HepG2 (cell line): ENCODE measurements at regions not wholly inside any gene's neighbourhood (a gene's known extent, or its start where the extent isn't known, plus 50 kb on each side); places are given as distances from the start of the nearest gene placed in this dataset.

Source experiments
- ATAC-seq: fragments of 200-7000 bp; cut with Tn5 transposase; 3 replicates; pipeline ENCODE4 v1.9.1; 2020; ENCODE audit warnings: mild to moderate bottlenecking, moderate library complexity
- BruUV-seq: library from RNA; stranded (reverse); fragments of 400-500 nt; replicated peaks from 2 replicates; lab custom pipeline; 2021; lab: Mats Ljungman, UMichigan
- CTCF ChIA-PET: fragments of 300-600 bp; formaldehyde crosslinking; extraction: SDS; loops from one replicate; lab custom pipeline; 2021; ENCODE audit warnings: low total read pairs, inconsistent platforms, low intra/inter-chr PET ratio; lab: Yijun Ruan, JAX
- POLR2A ChIA-PET: fragments of 350-600 bp; sonication (Branson Sonifier 250); formaldehyde crosslinking; loops from one replicate; lab custom pipeline; 2020; ENCODE audit warnings: antibody characterized with exemption, inconsistent platforms; lab: Yijun Ruan, JAX
- DNase-seq: peaks from one replicate; pipeline ENCODE4 v3.0.0-alpha.2; 2015; ENCODE audit warnings: low spot score
- FAIRE-seq: peaks from 3 replicates; lab custom pipeline; 2011; peaks lifted over from hg19 to GRCh38; lab: Jason Lieb, UNC
- H2AFZ ChIP-seq: one replicate; pipeline ENCODE4 v1.6.1; 2011; ENCODE audit warnings: low read length, inconsistent platforms
- H3K27ac ChIP-seq: fragments of 300-600 bp; 3 replicates; pipeline ENCODE4 v1.8.0; 2011; ENCODE audit warnings: mixed run types, mild to moderate bottlenecking, mixed read lengths, low read length, inconsistent platforms; ENCODE audit not compliant: insufficient read depth; ENCODE audit errors: extremely low read length
- H3K27me3 ChIP-seq, 2 experiments: fragments of 200-600 bp in 1 of 2; 2 replicates in 1 of 2; 3 replicates in 1 of 2; pipeline versions ENCODE4 v1.6.0 to v1.8.0; 2011; ENCODE audit warnings: low read length in 2 of 2, mild to moderate bottlenecking in 2 of 2, moderate library complexity in 2 of 2, inconsistent platforms in 1 of 2; ENCODE audit not compliant: insufficient read depth in 2 of 2, control insufficient read depth in 1 of 2
- H3K36me3 ChIP-seq, 2 experiments: fragments of 200-600 bp in 1 of 2; replicated peaks in 1 of 2; 2 replicates in 1 of 2; 3 replicates in 1 of 2; pipeline versions ENCODE4 v1.5.1 to v1.8.0; 2011; ENCODE audit warnings: low read length in 2 of 2, inconsistent platforms in 1 of 2; ENCODE audit not compliant: insufficient read depth in 2 of 2, control insufficient read depth in 1 of 2
- H3K4me1 ChIP-seq: 2 replicates; pipeline ENCODE4 v1.5.1; 2012; ENCODE audit warnings: low read length, inconsistent platforms; ENCODE audit not compliant: insufficient read depth
- H3K4me2 ChIP-seq: 2 replicates; pipeline ENCODE4 v1.6.0; 2011; ENCODE audit warnings: low read depth, low read length, inconsistent platforms
- H3K4me3 ChIP-seq, 3 experiments: fragments of 200-600 bp in 1 of 3; sonication (generic), shearing (Covaris generic) in 1 of 3; replicated peaks in 1 of 3; 2 replicates each; pipeline ENCODE4 v1.5.1; 2011 to 2016; ENCODE audit warnings: low read length in 3 of 3, inconsistent platforms in 2 of 3, low read depth in 2 of 3, mild to moderate bottlenecking in 2 of 3, control low read depth in 1 of 3, mixed read lengths in 1 of 3; ENCODE audit not compliant: insufficient read depth in 1 of 3
- H3K79me2 ChIP-seq: one replicate; pipeline ENCODE4 v1.6.1; 2011; ENCODE audit warnings: low read length, inconsistent platforms; ENCODE audit not compliant: insufficient read depth
- H3K9ac ChIP-seq: 2 replicates; pipeline ENCODE4 v1.6.0; 2011; ENCODE audit warnings: mild to moderate bottlenecking, low read depth, low read length, inconsistent platforms; ENCODE audit not compliant: insufficient read depth
- H3K9me3 ChIP-seq: 2 replicates; pipeline ENCODE4 v1.5.1; 2012; ENCODE audit warnings: mild to moderate bottlenecking, low read length
- H4K20me1 ChIP-seq: 2 replicates; pipeline ENCODE4 v1.6.0; 2011; ENCODE audit warnings: inconsistent platforms, mild to moderate bottlenecking, low read length, moderate library complexity; ENCODE audit not compliant: insufficient read depth
- AKAP8 ChIP-seq: sonication (generic); formaldehyde crosslinking; IDR thresholded peaks from 2 replicates; pipeline ENCODE4 v1.5.1; 2020; ENCODE audit warnings: mild to moderate bottlenecking, missing genetic modification reagents
- DPF2 ChIP-seq: sonication (generic); formaldehyde crosslinking; IDR thresholded peaks from 2 replicates; pipeline ENCODE4 v1.4.0; 2020; ENCODE audit warnings: mild to moderate bottlenecking, low read depth, missing genetic modification reagents, borderline replicate concordance
- HNF1B ChIP-seq: sonication (generic); formaldehyde crosslinking; IDR thresholded peaks from 2 replicates; pipeline ENCODE4 v1.5.1; 2020; ENCODE audit warnings: mild to moderate bottlenecking, moderate library complexity, missing genetic modification reagents
- HNF4A ChIP-seq: sonication (generic); formaldehyde crosslinking; IDR thresholded peaks from 2 replicates; pipeline ENCODE4 v1.4.0; 2020; ENCODE audit warnings: missing genetic modification reagents
- JUNB ChIP-seq: sonication (generic); formaldehyde crosslinking; IDR thresholded peaks from 2 replicates; pipeline ENCODE4 v1.8.0; 2022; ENCODE audit warnings: missing genetic modification reagents, mild to moderate bottlenecking, borderline replicate concordance
- KLF13 ChIP-seq: sonication (generic); formaldehyde crosslinking; IDR thresholded peaks from 2 replicates; pipeline ENCODE4 v1.4.0; 2020; ENCODE audit warnings: mild to moderate bottlenecking, missing genetic modification reagents
- MLX ChIP-seq: IDR thresholded peaks from 2 replicates; pipeline ENCODE4 v1.6.1; 2016
- NR2F1 ChIP-seq, 2 experiments: fragments of 450-650 bp in 1 of 2; formaldehyde crosslinking in 1 of 2; IDR thresholded peaks; 2 replicates each; pipeline versions ENCODE4 v1.5.0 to v1.6.1; 2016 to 2020; ENCODE audit warnings: mild to moderate bottlenecking in 1 of 2, missing compliant biosample characterization in 1 of 2, missing genetic modification reagents in 1 of 2, moderate library complexity in 1 of 2
- RORA ChIP-seq: sonication (generic); formaldehyde crosslinking; IDR thresholded peaks from 2 replicates; pipeline ENCODE4 v1.5.0; 2020; ENCODE audit warnings: mild to moderate bottlenecking, missing genetic modification reagents, moderate library complexity
- SATB2 ChIP-seq: sonication (generic); formaldehyde crosslinking; IDR thresholded peaks from 2 replicates; pipeline ENCODE4 v1.5.0; 2020; ENCODE audit warnings: missing genetic modification reagents
- SCMH1 ChIP-seq: sonication (generic); formaldehyde crosslinking; IDR thresholded peaks from 2 replicates; pipeline ENCODE4 v1.9.0; 2021; ENCODE audit warnings: missing genetic modification reagents, mild to moderate bottlenecking, borderline replicate concordance
- TMF1 ChIP-seq: sonication (generic); formaldehyde crosslinking; IDR thresholded peaks from 2 replicates; pipeline ENCODE4 v1.8.1; 2022; ENCODE audit warnings: low read depth, missing genetic modification reagents
- ZBTB33 ChIP-seq: sonication (generic); formaldehyde crosslinking; IDR thresholded peaks from 2 replicates; pipeline ENCODE4 v1.4.0; 2020; ENCODE audit warnings: missing genetic modification reagents
- ZNF230 ChIP-seq: sonication (generic); formaldehyde crosslinking; IDR thresholded peaks from 2 replicates; pipeline ENCODE4 v1.4.0; 2020; ENCODE audit warnings: mild to moderate bottlenecking, missing genetic modification reagents
- ZNF331 ChIP-seq: sonication (generic); formaldehyde crosslinking; IDR thresholded peaks from 2 replicates; pipeline ENCODE4 v1.4.0; 2020; ENCODE audit warnings: missing genetic modification reagents
- ZNF430 ChIP-seq: sonication (generic); formaldehyde crosslinking; IDR thresholded peaks from 2 replicates; pipeline ENCODE4 v1.9.0; 2021; ENCODE audit warnings: mild to moderate bottlenecking, missing genetic modification reagents
- ZNF550 ChIP-seq: sonication (generic); formaldehyde crosslinking; IDR thresholded peaks from 2 replicates; pipeline ENCODE4 v1.4.0; 2020; ENCODE audit warnings: mild to moderate bottlenecking, missing genetic modification reagents, borderline replicate concordance
- ZNF790 ChIP-seq: sonication (generic); formaldehyde crosslinking; IDR thresholded peaks from 2 replicates; pipeline ENCODE4 v1.8.0; 2022; ENCODE audit warnings: missing genetic modification reagents, mild to moderate bottlenecking, borderline replicate concordance
- ZSCAN29 ChIP-seq: sonication (generic); formaldehyde crosslinking; conservative IDR thresholded peaks from 2 replicates; pipeline ENCODE4 v1.4.0; 2020; ENCODE audit warnings: mild to moderate bottlenecking, missing genetic modification reagents
- WGBS: methylation state at CpG from one replicate; pipeline ENCODE4 v1.1.6; 2017; ENCODE audit warnings: low lambda C conversion rate; 5-methylcytosine and 5-hydroxymethylcytosine counted together
- in situ Hi-C: cut with HindIII; loops from 2 replicates; pipeline ENCODE4 v1.10.0; 2017; ENCODE audit warnings: low pct_unique_long_range_greater_than_20kb; ENCODE audit not compliant: extremely low pct_ligation_motif_present
- intact Hi-C: fragments of 100-400 bp; cut with micrococcal nuclease; formaldehyde crosslinking; loops from one replicate; pipeline ENCODE4 v1.10.0; 2022; ENCODE audit not compliant: unreplicated experiment

GRCh38 chr13:53907891-53908290, 879.3 kb downstream of the OLFM4 start:
- H4K20me1 ChIP-seq: no peaks in the 10 kb centered on the region
- BruUV-seq: no TSS peak
- ChIA-PET POLR2A (no interaction called here), CTCF (no interaction called here)
- H3K27me3 ChIP-seq: no peaks in the 10 kb centered on the region
- no peak overlapping the region for H3K27ac ChIP-seq
- FAIRE-seq (no peak), ATAC-seq (no peak), DNase-seq (no peak)
- in situ Hi-C loops: no loop called here
- TF ChIP-seq ZNF430 (CRISPR knock-in tag) (no peak), ZNF331 (no peak), DPF2 (CRISPR knock-in tag) (no peak), ZNF550 (CRISPR knock-in tag) (no peak), SATB2 (CRISPR knock-in tag) (no peak), NR2F1 (CRISPR knock-in tag; IDR thresholded peaks at IDR 0.05) (no peak), JUNB (no peak), RORA (CRISPR knock-in tag) (no peak), HNF1B (CRISPR knock-in tag) (no peak), KLF13 (CRISPR knock-in tag) (no peak), ZBTB33 (CRISPR knock-in tag) (no peak), HNF4A (CRISPR knock-in tag) (no peak), ZSCAN29 (no peak), AKAP8 (no peak), MLX (CRISPR knock-in tag) (no peak), SCMH1 (CRISPR knock-in tag) (no peak), ZNF790 (no peak), TMF1 (CRISPR knock-in tag) (no peak), ZNF230 (CRISPR knock-in tag) (no peak)
- peaks cover 63% of the 10 kb centered on the region for H3K9me3 ChIP-seq
- no peaks in the 10 kb centered on the region for H3K36me3 ChIP-seq
- intact Hi-C loops: no loop called here
- H3K79me2 ChIP-seq: no peaks in the 10 kb centered on the region
- no peak overlapping the region for H2AFZ ChIP-seq
- H3K4me1 ChIP-seq: no peaks in the 10 kb centered on the region
- no peak overlapping the region for H3K9ac ChIP-seq
- H3K4me3 ChIP-seq: no peak overlapping the region
- 2% methylated on average over 2 of the region's 2 CpGs for WGBS
- H3K4me2 ChIP-seq: no peak overlapping the region
